ENCODE measurements at regions not wholly inside any gene's neighbourhood (a gene's known extent, or its start where the extent isn't known, plus 50 kb on each side); places are given as distances from the start of the nearest gene placed in this dataset.
"Not testable (repeated sequence)": the region's sequence is repeated elsewhere in the genome, so short reads cannot be mapped to it uniquely, and the experiment has no call there.

DNA sequence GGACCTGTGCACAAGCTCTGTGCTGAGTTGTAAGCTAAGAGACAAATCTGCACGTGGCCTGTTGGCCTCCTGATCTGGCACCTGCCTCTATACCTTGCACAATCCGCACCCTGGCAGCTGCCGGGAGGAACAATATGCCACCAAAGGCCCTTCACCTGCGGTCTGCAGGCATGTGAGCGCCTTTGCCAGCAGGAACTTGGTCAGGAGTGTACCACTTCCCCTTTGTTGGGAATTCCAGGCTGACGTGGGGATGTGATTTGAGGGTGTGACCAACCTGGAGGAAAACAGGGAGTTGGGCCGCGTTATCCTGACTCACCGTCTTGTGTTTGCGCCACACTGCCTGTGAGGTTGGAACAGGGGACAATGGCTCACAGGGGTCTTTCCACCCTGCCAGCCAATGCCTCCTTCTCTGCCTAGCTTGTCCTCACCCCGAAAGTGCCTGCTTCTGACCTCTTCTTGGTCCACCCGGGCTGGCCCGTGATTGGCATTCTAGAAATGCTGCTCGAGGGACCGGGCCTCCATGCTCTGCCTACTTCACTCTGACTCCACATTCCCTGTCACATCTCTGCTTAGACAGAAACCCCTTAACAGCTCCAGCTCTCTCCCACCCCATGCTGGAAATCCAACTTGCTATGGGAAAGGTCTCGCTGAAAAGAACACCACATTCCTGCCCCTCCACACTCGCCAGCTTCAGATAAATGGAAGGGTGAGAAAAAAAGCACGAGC, 67.1 kb upstream of the MAP4K4 start:
- Histone ChIP-seq H3K27me3 (no peaks in the 10 kb centered on the region), H3K4me3 (no peak overlapping the region), H3K4me1 (no peaks in the 10 kb centered on the region), H3K27ac (no peak overlapping the region), H3K36me3 (no peaks in the 10 kb centered on the region), H3K9me3 (no peaks in the 10 kb centered on the region)
- no peak for DNase-seq (ENCODE audit: low spot score in 2 of 2)
- TF ChIP-seq POLR2AphosphoS5 (IDR thresholded peaks at IDR 0.05) (peak in 1 of 3 donors; percentile 46), POLR2A (IDR thresholded peaks at IDR 0.05) (no peak), EP300 (IDR thresholded peaks at IDR 0.05) (no peak)
- TF ChIP-seq, protein P1, sequence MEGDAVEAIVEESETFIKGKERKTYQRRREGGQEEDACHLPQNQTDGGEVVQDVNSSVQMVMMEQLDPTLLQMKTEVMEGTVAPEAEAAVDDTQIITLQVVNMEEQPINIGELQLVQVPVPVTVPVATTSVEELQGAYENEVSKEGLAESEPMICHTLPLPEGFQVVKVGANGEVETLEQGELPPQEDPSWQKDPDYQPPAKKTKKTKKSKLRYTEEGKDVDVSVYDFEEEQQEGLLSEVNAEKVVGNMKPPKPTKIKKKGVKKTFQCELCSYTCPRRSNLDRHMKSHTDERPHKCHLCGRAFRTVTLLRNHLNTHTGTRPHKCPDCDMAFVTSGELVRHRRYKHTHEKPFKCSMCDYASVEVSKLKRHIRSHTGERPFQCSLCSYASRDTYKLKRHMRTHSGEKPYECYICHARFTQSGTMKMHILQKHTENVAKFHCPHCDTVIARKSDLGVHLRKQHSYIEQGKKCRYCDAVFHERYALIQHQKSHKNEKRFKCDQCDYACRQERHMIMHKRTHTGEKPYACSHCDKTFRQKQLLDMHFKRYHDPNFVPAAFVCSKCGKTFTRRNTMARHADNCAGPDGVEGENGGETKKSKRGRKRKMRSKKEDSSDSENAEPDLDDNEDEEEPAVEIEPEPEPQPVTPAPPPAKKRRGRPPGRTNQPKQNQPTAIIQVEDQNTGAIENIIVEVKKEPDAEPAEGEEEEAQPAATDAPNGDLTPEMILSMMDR (IDR thresholded peaks at IDR 0.05), result no peak
- WGBS, result 72% methylated on average over 17 of the region's 18 CpGs

DNA sequence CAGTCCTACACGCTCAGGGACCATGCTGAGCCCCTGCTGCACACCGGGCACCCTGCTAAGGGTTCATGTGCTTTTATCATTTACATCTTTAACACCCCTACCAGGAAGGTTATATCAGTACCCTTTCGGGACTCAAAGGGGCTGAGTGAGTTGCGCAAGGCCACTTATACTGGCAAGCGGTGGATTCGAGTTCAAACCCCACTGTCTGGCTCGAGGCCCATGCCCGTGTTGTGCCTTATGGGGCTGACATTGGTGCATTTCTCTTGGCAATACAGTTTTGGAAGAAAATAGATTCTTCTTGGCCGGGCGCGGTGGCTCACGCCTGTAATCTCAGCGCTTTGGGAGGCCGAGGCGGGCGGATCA, 69.5 kb upstream of the MAP4K4 start:
- H3K27me3 ChIP-seq, result no peaks in the 10 kb centered on the region
- 96% methylated on average over 16 of the region's 16 CpGs for WGBS
- H3K9me3 ChIP-seq, result no peaks in the 10 kb centered on the region
- H3K4me1 ChIP-seq, result no peaks in the 10 kb centered on the region
- no peak overlapping the region for H3K4me3 ChIP-seq
- no peak overlapping the region for H3K27ac ChIP-seq
- TF ChIP-seq EP300 (IDR thresholded peaks at IDR 0.05), result no peak
- no peak for TF ChIP-seq POLR2AphosphoS5 (IDR thresholded peaks at IDR 0.05)
- TF ChIP-seq, protein P1 (IDR thresholded peaks at IDR 0.05), result no peak
- no peaks in the 10 kb centered on the region for H3K36me3 ChIP-seq
- DNase-seq (ENCODE audit: low spot score in 2 of 2), result no peak

- 91% methylated on average over 14 of the region's 14 CpGs for WGBS
- H3K36me3 ChIP-seq, result no peaks in the 10 kb centered on the region
- no peak overlapping the region for H3K4me3 ChIP-seq
- TF ChIP-seq, protein P1 (IDR thresholded peaks at IDR 0.05), result no peak
- TF ChIP-seq EP300 (IDR thresholded peaks at IDR 0.05) (no peak), POLR2A (IDR thresholded peaks at IDR 0.05) (no peak)
- no peak for DNase-seq (ENCODE audit: low spot score in 2 of 2)
- H3K27ac ChIP-seq, result no peak overlapping the region
- no peaks in the 10 kb centered on the region for H3K9me3 ChIP-seq
- H3K27me3 ChIP-seq, result no peaks in the 10 kb centered on the region
- no peaks in the 10 kb centered on the region for H3K4me1 ChIP-seq
These were observed 70.0 kb upstream of the MAP4K4 start for GRCh38 chr2:101627285-101628029.

DNA sequence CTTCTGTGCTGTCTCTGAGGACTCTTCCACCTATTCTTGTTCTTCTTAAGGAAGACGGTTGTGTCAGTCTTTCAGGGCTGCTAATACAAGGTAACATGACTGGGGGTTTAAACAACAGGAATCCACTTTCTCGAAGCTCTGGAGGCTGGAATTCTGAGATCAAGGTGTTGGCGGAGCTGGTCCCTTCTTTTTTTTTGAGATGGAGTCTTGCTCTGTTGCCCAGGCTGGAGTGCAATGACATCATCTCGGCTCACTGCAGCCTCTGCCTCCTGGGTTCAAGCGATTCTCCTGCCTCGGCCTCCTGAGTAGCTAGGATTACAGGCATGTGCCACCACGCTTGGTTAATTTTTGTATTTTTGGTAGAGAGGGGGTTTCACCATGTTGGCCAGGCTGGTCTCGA, 71.7 kb upstream of the MAP4K4 start:
- WGBS, result 95% methylated on average over 8 of the region's 8 CpGs

GRCh38 chr2:101625387-101625786, 72.1 kb upstream of the MAP4K4 start:
- no peak for DNase-seq (ENCODE audit: low spot score in 2 of 2)

More for the DNA sequence above, 71.7 kb upstream of the MAP4K4 start:
- DNase-seq (ENCODE audit: low spot score in 2 of 2); H3K4me1 ChIP-seq; H3K9me3 ChIP-seq; H3K27ac ChIP-seq; H3K36me3 ChIP-seq; H3K27me3 ChIP-seq; H3K4me3 ChIP-seq: not testable (repeated sequence)

More at GRCh38 chr2:101625387-101625786, 72.1 kb upstream of the MAP4K4 start:
- Histone ChIP-seq H3K4me3 (no peak overlapping the region), H3K4me1 (no peaks in the 10 kb centered on the region), H3K9me3 (no peaks in the 10 kb centered on the region), H3K36me3 (no peaks in the 10 kb centered on the region), H3K27ac (no peak overlapping the region), H3K27me3 (no peaks in the 10 kb centered on the region)
- WGBS, result 77% methylated on average over 7 of the region's 7 CpGs
- no peak for TF ChIP-seq POLR2A (IDR thresholded peaks at IDR 0.05)
- TF ChIP-seq EP300 (IDR thresholded peaks at IDR 0.05), result no peak
- no peak for TF ChIP-seq POLR2AphosphoS5 (IDR thresholded peaks at IDR 0.05)
- TF ChIP-seq, protein P1 (IDR thresholded peaks at IDR 0.05), result no peak
